ENCODE measurements at regions not wholly inside any gene's neighbourhood (a gene's known extent, or its start where the extent isn't known, plus 50 kb on each side); places are given as distances from the start of the nearest gene placed in this dataset.

DNA sequence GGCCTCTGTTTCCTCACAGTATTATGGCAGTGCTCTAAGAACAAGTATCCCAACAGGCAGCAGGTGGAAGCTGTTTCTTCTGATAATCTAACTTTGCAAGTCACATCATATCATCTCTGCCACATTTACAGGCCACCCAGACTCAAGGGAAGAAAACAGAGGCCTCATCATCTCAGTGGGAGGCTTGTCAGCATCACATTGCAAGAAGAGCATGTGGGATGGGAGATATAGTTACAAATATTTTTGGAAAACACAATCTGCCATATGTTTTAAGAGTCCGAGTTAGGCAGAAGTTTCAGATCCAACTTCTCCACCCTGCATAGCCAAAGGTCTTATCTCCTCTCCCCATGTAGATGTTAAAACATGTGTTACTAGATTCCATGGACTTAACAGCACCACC lies 130.4 kb upstream of the PDE1C start:
- Histone ChIP-seq H3K9ac (ENCODE audit: low read length in 3 of 3) (no peak overlapping the region), H3K4me1 (ENCODE audit: control insufficient read depth in 2 of 3, insufficient read depth in 2 of 3, low read depth in 1 of 3, low read length in 3 of 3) (no peaks in the 10 kb centered on the region), H3K9me3 (ENCODE audit: control insufficient read depth in 2 of 3, insufficient read depth in 1 of 3, low read length in 3 of 3) (peaks cover 0 to 2% (median 0%) of the 10 kb centered on the region in 3 donors), H3K27ac (ENCODE audit: low read depth in 2 of 2, low read length in 2 of 2) (no peak overlapping the region), H3K27me3 (ENCODE audit: control insufficient read depth, insufficient read depth, low read length) (no peaks in the 10 kb centered on the region), H3K4me3 (ENCODE audit: low read length in 3 of 3) (no peak overlapping the region), H3K36me3 (ENCODE audit: control insufficient read depth in 2 of 3, insufficient read depth in 3 of 3, low read length in 3 of 3) (no peaks in the 10 kb centered on the region)
- intact Hi-C loops (cut with DNase I) = no loop called here
- TF ChIP-seq, protein P1, sequence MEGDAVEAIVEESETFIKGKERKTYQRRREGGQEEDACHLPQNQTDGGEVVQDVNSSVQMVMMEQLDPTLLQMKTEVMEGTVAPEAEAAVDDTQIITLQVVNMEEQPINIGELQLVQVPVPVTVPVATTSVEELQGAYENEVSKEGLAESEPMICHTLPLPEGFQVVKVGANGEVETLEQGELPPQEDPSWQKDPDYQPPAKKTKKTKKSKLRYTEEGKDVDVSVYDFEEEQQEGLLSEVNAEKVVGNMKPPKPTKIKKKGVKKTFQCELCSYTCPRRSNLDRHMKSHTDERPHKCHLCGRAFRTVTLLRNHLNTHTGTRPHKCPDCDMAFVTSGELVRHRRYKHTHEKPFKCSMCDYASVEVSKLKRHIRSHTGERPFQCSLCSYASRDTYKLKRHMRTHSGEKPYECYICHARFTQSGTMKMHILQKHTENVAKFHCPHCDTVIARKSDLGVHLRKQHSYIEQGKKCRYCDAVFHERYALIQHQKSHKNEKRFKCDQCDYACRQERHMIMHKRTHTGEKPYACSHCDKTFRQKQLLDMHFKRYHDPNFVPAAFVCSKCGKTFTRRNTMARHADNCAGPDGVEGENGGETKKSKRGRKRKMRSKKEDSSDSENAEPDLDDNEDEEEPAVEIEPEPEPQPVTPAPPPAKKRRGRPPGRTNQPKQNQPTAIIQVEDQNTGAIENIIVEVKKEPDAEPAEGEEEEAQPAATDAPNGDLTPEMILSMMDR (IDR thresholded peaks at IDR 0.05; ENCODE audit: borderline replicate concordance, extremely low read depth, insufficient read depth) = no peak
- DNase-seq = no peak
- no peak for FAIRE-seq

DNA sequence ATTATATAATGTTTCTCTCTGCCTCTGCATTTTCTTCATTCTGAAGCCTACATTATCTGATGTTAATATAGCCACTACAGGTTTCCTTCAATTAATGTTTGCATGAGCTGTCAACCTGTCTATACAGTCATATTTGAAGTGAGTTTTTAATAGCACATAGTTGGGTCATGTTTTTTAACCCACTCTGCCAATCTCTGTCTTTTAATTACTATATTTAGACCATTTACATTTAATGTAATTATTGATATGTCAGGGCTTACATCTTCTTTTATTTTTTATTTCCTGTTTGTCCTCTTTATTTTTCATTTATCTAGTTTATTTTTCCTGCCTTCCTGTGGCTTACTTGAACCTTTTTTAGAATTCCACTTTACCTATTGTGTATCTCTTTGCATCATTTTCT lies 124.3 kb upstream of the PDE1C start:
- H3K9ac ChIP-seq (ENCODE audit: low read length in 3 of 3) = no peak overlapping the region
- H3K4me3 ChIP-seq (ENCODE audit: low read length in 3 of 3) = no peak overlapping the region
- peaks cover 0 to 4% (median 0%) of the 10 kb centered on the region in 3 donors for H3K9me3 ChIP-seq (ENCODE audit: control insufficient read depth in 2 of 3, insufficient read depth in 1 of 3, low read length in 3 of 3)
- no peak overlapping the region for H3K27ac ChIP-seq (ENCODE audit: low read depth in 2 of 2, low read length in 2 of 2)
- TF ChIP-seq, protein P1 (IDR thresholded peaks at IDR 0.05; ENCODE audit: borderline replicate concordance, extremely low read depth, insufficient read depth) = no peak
- H3K4me1 ChIP-seq (ENCODE audit: control insufficient read depth in 2 of 3, insufficient read depth in 2 of 3, low read depth in 1 of 3, low read length in 3 of 3) = no peaks in the 10 kb centered on the region
- FAIRE-seq = no peak
- no peak for DNase-seq
- no peaks in the 10 kb centered on the region for H3K27me3 ChIP-seq (ENCODE audit: control insufficient read depth, insufficient read depth, low read length)
- intact Hi-C loops (cut with DNase I) = no loop called here
- H3K36me3 ChIP-seq (ENCODE audit: control insufficient read depth in 2 of 3, insufficient read depth in 3 of 3, low read length in 3 of 3) = no peaks in the 10 kb centered on the region

DNA sequence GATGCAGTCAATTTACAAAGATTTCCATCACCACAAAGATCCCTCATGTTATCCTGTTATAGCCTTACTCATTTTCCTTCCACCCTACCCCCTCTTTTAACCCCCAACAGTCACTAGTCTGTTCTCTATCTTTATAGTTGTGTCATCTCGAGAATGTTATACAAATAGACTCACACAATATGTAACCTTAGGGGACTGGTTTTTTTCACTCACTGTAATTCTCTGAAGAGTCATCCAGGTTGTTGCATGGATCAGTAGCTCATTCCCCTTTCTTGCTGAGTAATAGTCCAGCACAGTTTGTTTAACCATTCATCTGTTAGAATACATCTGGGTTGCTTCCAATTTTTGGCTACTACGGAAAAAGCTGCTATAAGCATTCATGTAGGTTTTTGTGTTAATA lies 121.1 kb upstream of the PDE1C start:
- Histone ChIP-seq H3K36me3 (ENCODE audit: control insufficient read depth in 2 of 3, insufficient read depth in 3 of 3, low read length in 3 of 3) (no peaks in the 10 kb centered on the region), H3K27me3 (ENCODE audit: control insufficient read depth, insufficient read depth, low read length) (no peaks in the 10 kb centered on the region), H3K27ac (ENCODE audit: low read depth in 2 of 2, low read length in 2 of 2) (no peak overlapping the region), H3K4me1 (ENCODE audit: control insufficient read depth in 2 of 3, insufficient read depth in 2 of 3, low read depth in 1 of 3, low read length in 3 of 3) (no peaks in the 10 kb centered on the region), H3K4me3 (ENCODE audit: low read length in 3 of 3) (no peak overlapping the region), H3K9ac (ENCODE audit: low read length in 3 of 3) (no peak overlapping the region), H3K9me3 (ENCODE audit: control insufficient read depth in 2 of 3, insufficient read depth in 1 of 3, low read length in 3 of 3) (peaks cover 0 to 4% (median 0%) of the 10 kb centered on the region in 3 donors)
- FAIRE-seq = no peak
- no peak for DNase-seq
- TF ChIP-seq, protein P1 (IDR thresholded peaks at IDR 0.05; ENCODE audit: borderline replicate concordance, extremely low read depth, insufficient read depth) = no peak
- intact Hi-C loops (cut with DNase I) = no loop called here

DNA sequence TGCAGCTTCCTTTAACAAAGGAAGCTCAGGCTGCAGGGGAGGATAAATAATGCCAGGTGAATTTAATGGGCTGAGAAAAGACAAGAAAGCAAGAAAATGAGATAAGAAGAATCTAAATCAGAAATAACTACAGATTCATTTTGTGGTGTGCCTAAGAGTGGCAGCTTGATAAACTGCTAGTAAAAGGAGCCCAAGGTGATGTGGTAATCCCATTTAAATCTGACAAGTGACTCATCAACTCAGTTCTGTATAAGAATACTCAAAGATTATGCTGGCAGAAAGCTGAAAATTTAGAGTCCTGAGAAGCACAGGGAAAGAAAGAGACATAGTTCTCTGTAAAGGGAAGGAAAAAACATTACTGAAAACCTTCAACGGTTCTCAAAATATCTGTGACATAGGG lies 109.4 kb upstream of the PDE1C start:
- peak in 1 of 5 donors; percentile 4 for DNase-seq
- intact Hi-C loops (cut with DNase I) = no loop called here
- no peaks in the 10 kb centered on the region for H3K4me1 ChIP-seq (ENCODE audit: control insufficient read depth in 2 of 3, insufficient read depth in 2 of 3, low read depth in 1 of 3, low read length in 3 of 3)
- FAIRE-seq = no peak
- no peak overlapping the region for H3K4me3 ChIP-seq (ENCODE audit: low read length in 3 of 3)
- no peaks in the 10 kb centered on the region for H3K9me3 ChIP-seq (ENCODE audit: control insufficient read depth in 2 of 3, insufficient read depth in 1 of 3, low read length in 3 of 3)
- TF ChIP-seq, protein P1 (IDR thresholded peaks at IDR 0.05; ENCODE audit: borderline replicate concordance, extremely low read depth, insufficient read depth) = no peak
- H3K36me3 ChIP-seq (ENCODE audit: control insufficient read depth in 2 of 3, insufficient read depth in 3 of 3, low read length in 3 of 3) = no peaks in the 10 kb centered on the region
- H3K9ac ChIP-seq (ENCODE audit: low read length in 3 of 3) = no peak overlapping the region
- no peak overlapping the region for H3K27ac ChIP-seq (ENCODE audit: low read depth in 2 of 2, low read length in 2 of 2)
- H3K27me3 ChIP-seq (ENCODE audit: control insufficient read depth, insufficient read depth, low read length) = no peaks in the 10 kb centered on the region
